D721Med (cell line): ENCODE measurements at regions not wholly inside any gene's neighbourhood (a gene's known extent, or its start where the extent isn't known, plus 50 kb on each side); places are given as distances from the start of the nearest gene placed in this dataset.

Experiments used
- DNase-seq: peaks from one replicate; pipeline ENCODE4 v3.0.0; 2011; ENCODE audit warnings: low spot score; ENCODE audit not compliant: insufficient read length
- FAIRE-seq: peaks from 2 replicates; lab custom pipeline; 2011; peaks lifted over from hg19 to GRCh38; lab: Jason Lieb, UNC
- CTCF ChIP-seq: IDR thresholded peaks from 2 replicates; pipeline ENCODE4 v1.5.1; 2012; ENCODE audit warnings: mild to moderate bottlenecking, control low read depth; ENCODE audit not compliant: insufficient read depth; ENCODE audit errors: missing control alignments

- no peak for TF ChIP-seq CTCF
- DNase-seq = no peak
- FAIRE-seq = no peak
Measured at GRCh38 chr13:78319101-78319627, 284.2 kb downstream of the POU4F1 start.

- no peak for FAIRE-seq
- DNase-seq = no peak
- peak; percentile 39 for TF ChIP-seq CTCF
Measured at GRCh38 chr13:78317030-78317429, 286.3 kb downstream of the POU4F1 start.

GRCh38 chr13:78309497-78310180 is 293.7 kb downstream of the POU4F1 start:
- no peak for DNase-seq
- FAIRE-seq = no peak
- TF ChIP-seq CTCF = no peak

GRCh38 chr13:78306519-78307206 is 296.7 kb downstream of the POU4F1 start:
- no peak for FAIRE-seq
- no peak for TF ChIP-seq CTCF

GRCh38 chr13:78305171-78305570 is 298.2 kb downstream of the POU4F1 start:
- no peak for FAIRE-seq
- no peak for TF ChIP-seq CTCF
- DNase-seq = no peak

More at GRCh38 chr13:78306519-78307206, 296.7 kb downstream of the POU4F1 start:
- DNase-seq = no peak

GRCh38 chr13:78299832-78300623 is 303.3 kb downstream of the POU4F1 start:
- no peak for TF ChIP-seq CTCF
- DNase-seq (no peak), FAIRE-seq (no peak)
